Endothelial cell of umbilical vein (primary cell): ENCODE measurements at regions not wholly inside any gene's neighbourhood (a gene's known extent, or its start where the extent isn't known, plus 50 kb on each side); places are given as distances from the start of the nearest gene placed in this dataset.

ENCODE experiments used
- BruUV-seq: library from RNA; stranded (reverse); fragments of 400-500 nt; replicated peaks from 2 replicates; lab custom pipeline; 2021; lab: Mats Ljungman, UMichigan
- CTCF ChIA-PET: fragments of 300-600, 350-600 bp; sonication (Branson Sonifier 250); formaldehyde crosslinking; loops from one replicate; lab custom pipeline; 2021; ENCODE audit warnings: antibody characterized with exemption, inconsistent platforms; lab: Charles Lee
- POLR2A ChIA-PET: fragments of 300-600, 350-600 bp; sonication (Branson Sonifier 250); formaldehyde crosslinking; loops from one replicate; lab custom pipeline; 2021; ENCODE audit warnings: antibody characterized with exemption, inconsistent platforms; lab: Charles Lee
- DNase-seq: peaks from one replicate; pipeline ENCODE4 v3.0.0-alpha.2; 2011; ENCODE audit warnings: low read depth, low spot score
- FAIRE-seq: peaks from 2 replicates; lab custom pipeline; 2011; peaks lifted over from hg19 to GRCh38; lab: Jason Lieb, UNC
- H2AFZ ChIP-seq: 2 replicates; pipeline ENCODE4 v1.6.0; 2012; ENCODE audit warnings: low read depth, low read length, control low read depth, inconsistent platforms
- H3K27ac ChIP-seq: 2 replicates; pipeline ENCODE4 v1.5.1; 2011; ENCODE audit warnings: low read depth, mild to moderate bottlenecking, control low read depth, low read length, moderate library complexity; ENCODE audit not compliant: insufficient read depth
- H3K27me3 ChIP-seq, 2 experiments: 2 replicates each; pipeline versions ENCODE4 v1.6.0 to v1.6.1; 2011; ENCODE audit warnings: low read length in 2 of 2, mixed read lengths in 1 of 2; ENCODE audit not compliant: control insufficient read depth in 2 of 2, insufficient read depth in 2 of 2
- H3K36me3 ChIP-seq, 2 experiments: 2 replicates in 1 of 2; 3 replicates in 1 of 2; pipeline ENCODE4 v1.5.1; 2011; ENCODE audit warnings: low read length in 2 of 2, mild to moderate bottlenecking in 1 of 2, moderate library complexity in 1 of 2; ENCODE audit not compliant: control insufficient read depth in 2 of 2, insufficient read depth in 2 of 2; ENCODE audit errors: extremely low read depth in 1 of 2
- H3K4me1 ChIP-seq: 3 replicates; pipeline ENCODE4 v1.5.1; 2011; ENCODE audit warnings: mild to moderate bottlenecking, low read length; ENCODE audit not compliant: control insufficient read depth, insufficient read depth; ENCODE audit errors: extremely low read depth
- H3K4me2 ChIP-seq: 2 replicates; pipeline ENCODE4 v1.6.1; 2011; ENCODE audit warnings: low read length, control low read depth, mixed read lengths; ENCODE audit not compliant: insufficient read depth
- H3K4me3 ChIP-seq, 3 experiments: fragments of 200-600 bp in 1 of 3; sonication (generic), shearing (Covaris generic) in 1 of 3; replicated peaks in 1 of 3; 2 replicates each; pipeline ENCODE4 v1.5.1; 2011 to 2016; ENCODE audit warnings: control low read depth in 3 of 3, low read length in 3 of 3, mild to moderate bottlenecking in 2 of 3, inconsistent platforms in 1 of 3, low read depth in 1 of 3, moderate library complexity in 1 of 3; ENCODE audit not compliant: insufficient read depth in 1 of 3
- H3K79me2 ChIP-seq: 2 replicates; pipeline ENCODE4 v1.6.0; 2012; ENCODE audit warnings: low read length, inconsistent platforms; ENCODE audit not compliant: control insufficient read depth, insufficient read depth
- H3K9ac ChIP-seq: replicated peaks from 2 replicates; pipeline ENCODE3; 2011; ENCODE audit warnings: low read length, control low read depth; ENCODE audit not compliant: insufficient read depth; ENCODE audit errors: extremely low read depth
- H3K9me1 ChIP-seq: replicated peaks from 3 replicates; pipeline ENCODE4 v1.6.0; 2011; ENCODE audit warnings: mild to moderate bottlenecking, low read length; ENCODE audit not compliant: control insufficient read depth, insufficient read depth; ENCODE audit errors: extremely low read depth
- H3K9me3 ChIP-seq: replicated peaks from 2 replicates; pipeline ENCODE4 v1.5.1; 2012; ENCODE audit warnings: low read length, inconsistent platforms; ENCODE audit not compliant: control insufficient read depth, insufficient read depth
- H4K20me1 ChIP-seq: replicated peaks from 2 replicates; pipeline ENCODE3; 2011; ENCODE audit warnings: mild to moderate bottlenecking, low read length; ENCODE audit not compliant: control insufficient read depth, insufficient read depth; ENCODE audit errors: extremely low read depth
- EZH2 ChIP-seq: IDR thresholded peaks from 2 replicates; pipeline ENCODE4 v1.6.1; 2012; ENCODE audit warnings: borderline replicate concordance, low read depth, mild to moderate bottlenecking, moderate library complexity, low read length, inconsistent platforms; ENCODE audit not compliant: severe bottlenecking
- FOS ChIP-seq: IDR thresholded peaks from 2 replicates; pipeline ENCODE4 v1.6.1; 2011; ENCODE audit warnings: mild to moderate bottlenecking, low read length, moderate library complexity, borderline replicate concordance; ENCODE audit not compliant: insufficient read depth
- GATA2 ChIP-seq: IDR thresholded peaks from 2 replicates; pipeline ENCODE4 v1.7.0; 2011; ENCODE audit warnings: low read depth, mild to moderate bottlenecking, moderate library complexity, mixed read lengths, low read length; ENCODE audit not compliant: insufficient read length, insufficient read depth
- JUN ChIP-seq: IDR thresholded peaks from 2 replicates; pipeline ENCODE4 v1.6.1; 2011; ENCODE audit warnings: borderline replicate concordance, low read depth; ENCODE audit not compliant: insufficient read length, insufficient read depth
- MYC ChIP-seq: IDR thresholded peaks from one replicate; pipeline ENCODE4 v1.6.1; 2011; ENCODE audit warnings: mild to moderate bottlenecking, low read depth, low read length
- POLR2A ChIP-seq: IDR thresholded peaks from 2 replicates; pipeline ENCODE4 v1.6.1; 2012; ENCODE audit warnings: low read depth, mild to moderate bottlenecking, control low read depth, low read length
- POLR2AphosphoS5 ChIP-seq: IDR thresholded peaks from 2 replicates; pipeline ENCODE4 v1.6.1; 2012; ENCODE audit warnings: low read depth, mild to moderate bottlenecking, control low read depth, low read length, moderate library complexity; ENCODE audit not compliant: insufficient read depth
- dilution Hi-C: fragments of 300-500 bp; cut with MboI; formaldehyde crosslinking; loops from one replicate; pipeline ENCODE4 v1.15.0; 2019; ENCODE audit warnings: low sequenced_read_pairs; ENCODE audit not compliant: extremely low pct_ligation_motif_present
- intact Hi-C: fragments of 100-400 bp; cut with micrococcal nuclease; formaldehyde crosslinking; loops from one replicate; pipeline ENCODE4 v1.10.0; 2022
- TF ChIP-seq, protein P1 (sequence below): IDR thresholded peaks from 2 replicates; pipeline ENCODE4 v1.6.1; 2011; ENCODE audit not compliant: insufficient read depth, insufficient read length
- TF ChIP-seq, protein P2 (sequence below), 2 donors: IDR thresholded peaks; 1 replicate in 1 of 2; 2 replicates in 1 of 2; pipeline ENCODE4 v1.5.1; 2011; ENCODE audit warnings: low read length in 2 of 2, mild to moderate bottlenecking in 2 of 2, moderate library complexity in 2 of 2, control low read depth in 1 of 2, inconsistent platforms in 1 of 2, low read depth in 1 of 2; ENCODE audit not compliant: insufficient read depth in 1 of 2; ENCODE audit errors: extremely low read depth in 1 of 2

GRCh38 chr6:168208402-168208801, 111.2 kb downstream of the DACT2 start:
- H3K27me3 ChIP-seq: no peaks in the 10 kb centered on the region
- DNase-seq (no peak), FAIRE-seq (no peak)
- TF ChIP-seq POLR2A: no peak
- TF ChIP-seq EZH2: no peak
- no peak for TF ChIP-seq POLR2AphosphoS5
- no peak for TF ChIP-seq JUN
- TF ChIP-seq FOS: no peak
- TF ChIP-seq GATA2: no peak
- TF ChIP-seq, protein P1, sequence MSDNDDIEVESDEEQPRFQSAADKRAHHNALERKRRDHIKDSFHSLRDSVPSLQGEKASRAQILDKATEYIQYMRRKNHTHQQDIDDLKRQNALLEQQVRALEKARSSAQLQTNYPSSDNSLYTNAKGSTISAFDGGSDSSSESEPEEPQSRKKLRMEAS: no peak
- TF ChIP-seq MYC: no peak
- POLR2A ChIA-PET: no interaction called here
- no peaks in the 10 kb centered on the region for H3K9me3 ChIP-seq
- BruUV-seq: no TSS peak
- H2AFZ ChIP-seq: no peak overlapping the region
- H3K4me3 ChIP-seq: no peak overlapping the region
- no peaks in the 10 kb centered on the region for H3K36me3 ChIP-seq
- no peaks in the 10 kb centered on the region for H4K20me1 ChIP-seq
- no peak overlapping the region for H3K4me2 ChIP-seq
- dilution Hi-C loops: no loop called here
- no peaks in the 10 kb centered on the region for H3K4me1 ChIP-seq
- CTCF ChIA-PET: no interaction called here
- no peak overlapping the region for H3K9ac ChIP-seq
- no peaks in the 10 kb centered on the region for H3K79me2 ChIP-seq
- intact Hi-C loops: no loop called here
- no peaks in the 10 kb centered on the region for H3K9me1 ChIP-seq
- no peak overlapping the region for H3K27ac ChIP-seq

GRCh38 chr6:168207421-168208175, 112.0 kb downstream of the DACT2 start:
- no peaks in the 10 kb centered on the region for H4K20me1 ChIP-seq
- no peaks in the 10 kb centered on the region for H3K27me3 ChIP-seq
- no TSS peak for BruUV-seq
- H3K9me3 ChIP-seq: no peaks in the 10 kb centered on the region
- intact Hi-C loops (no loop called here), dilution Hi-C loops (no loop called here)
- POLR2A ChIA-PET: no interaction called here
- H3K27ac ChIP-seq: no peak overlapping the region
- H3K36me3 ChIP-seq: no peaks in the 10 kb centered on the region
- FAIRE-seq: no peak
- H3K79me2 ChIP-seq: no peaks in the 10 kb centered on the region
- no peaks in the 10 kb centered on the region for H3K4me1 ChIP-seq
- DNase-seq: no peak
- H3K4me3 ChIP-seq: no peak overlapping the region
- H3K4me2 ChIP-seq: no peak overlapping the region
- no peak for TF ChIP-seq POLR2A
- no peak for TF ChIP-seq FOS
- TF ChIP-seq EZH2: no peak
- TF ChIP-seq GATA2: no peak
- TF ChIP-seq, protein P2, sequence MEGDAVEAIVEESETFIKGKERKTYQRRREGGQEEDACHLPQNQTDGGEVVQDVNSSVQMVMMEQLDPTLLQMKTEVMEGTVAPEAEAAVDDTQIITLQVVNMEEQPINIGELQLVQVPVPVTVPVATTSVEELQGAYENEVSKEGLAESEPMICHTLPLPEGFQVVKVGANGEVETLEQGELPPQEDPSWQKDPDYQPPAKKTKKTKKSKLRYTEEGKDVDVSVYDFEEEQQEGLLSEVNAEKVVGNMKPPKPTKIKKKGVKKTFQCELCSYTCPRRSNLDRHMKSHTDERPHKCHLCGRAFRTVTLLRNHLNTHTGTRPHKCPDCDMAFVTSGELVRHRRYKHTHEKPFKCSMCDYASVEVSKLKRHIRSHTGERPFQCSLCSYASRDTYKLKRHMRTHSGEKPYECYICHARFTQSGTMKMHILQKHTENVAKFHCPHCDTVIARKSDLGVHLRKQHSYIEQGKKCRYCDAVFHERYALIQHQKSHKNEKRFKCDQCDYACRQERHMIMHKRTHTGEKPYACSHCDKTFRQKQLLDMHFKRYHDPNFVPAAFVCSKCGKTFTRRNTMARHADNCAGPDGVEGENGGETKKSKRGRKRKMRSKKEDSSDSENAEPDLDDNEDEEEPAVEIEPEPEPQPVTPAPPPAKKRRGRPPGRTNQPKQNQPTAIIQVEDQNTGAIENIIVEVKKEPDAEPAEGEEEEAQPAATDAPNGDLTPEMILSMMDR (IDR thresholded peaks at IDR 0.05; ENCODE audit: extremely low read depth in 1 of 2, insufficient read depth in 1 of 2, low read depth in 1 of 2, low read length in 2 of 2): no peak
- no peak for TF ChIP-seq POLR2AphosphoS5
- TF ChIP-seq, protein P1: no peak
- no peak for TF ChIP-seq MYC
- H2AFZ ChIP-seq: no peak overlapping the region
- CTCF ChIA-PET: no interaction called here
- H3K9ac ChIP-seq: no peak overlapping the region
- H3K9me1 ChIP-seq: no peaks in the 10 kb centered on the region
